Vagina (tissue), 2 donors: ENCODE measurements at regions not wholly inside any gene's neighbourhood (a gene's known extent, or its start where the extent isn't known, plus 50 kb on each side); places are given as distances from the start of the nearest gene placed in this dataset.
A peak's percentile ranks its signal among the peaks of the same experiment; 100 is the strongest.

Experiments used
- CTCF ChIP-seq, 3 experiments: fragments of 450-650 bp in 2 of 3; fragments of 200-600 bp in 1 of 3; sonication (generic) in 1 of 3; IDR thresholded peaks; one replicate each; pipeline ENCODE4 v1.5.1; 2017 to 2019; ENCODE audit warnings: antibody characterized with exemption in 3 of 3, mild to moderate bottlenecking in 2 of 3, moderate library complexity in 2 of 3
- POLR2AphosphoS5 ChIP-seq, 2 donors: sonication (generic); formaldehyde crosslinking; IDR thresholded peaks; one replicate each; pipeline ENCODE4 v1.9.0; 2017; ENCODE audit warnings: antibody characterized with exemption in 2 of 2, mild to moderate bottlenecking in 2 of 2, low read depth in 1 of 2; ENCODE audit not compliant: insufficient read depth in 1 of 2

GRCh38 chr4:81351654-81352445, 119.9 kb downstream of the RASGEF1B start:
- TF ChIP-seq CTCF (IDR thresholded peaks at IDR 0.05) (peak; percentile 51 to 73 (median 71)), POLR2AphosphoS5 (IDR thresholded peaks at IDR 0.05; ENCODE audit: insufficient read depth in 1 of 2, low read depth in 1 of 2) (no peak)
